ENCODE measurements at regions not wholly inside any gene's neighbourhood (a gene's known extent, or its start where the extent isn't known, plus 50 kb on each side); places are given as distances from the start of the nearest gene placed in this dataset.

- Histone ChIP-seq H3K4me3 (ENCODE audit: insufficient read depth, low read length, poor library complexity, severe bottlenecking) (no peak overlapping the region), H3K9ac (ENCODE audit: low read length) (no peak overlapping the region), H3F3A (ENCODE audit: insufficient read depth) (no peaks in the 10 kb centered on the region), H3K9me3 (ENCODE audit: insufficient read depth, low read length) (no peaks in the 10 kb centered on the region), H2AFZ (ENCODE audit: low read depth, low read length, severe bottlenecking) (no peak overlapping the region), H3K9me2 (replicated peaks; ENCODE audit: insufficient read depth, low read length) (no peaks in the 10 kb centered on the region), H3K36me3 (ENCODE audit: low read length) (no peaks in the 10 kb centered on the region), H3K27ac (ENCODE audit: low read depth, low read length) (no peak overlapping the region), H4K20me1 (ENCODE audit: low read depth, low read length) (no peaks in the 10 kb centered on the region), H3K27me3 (ENCODE audit: low read length) (no peaks in the 10 kb centered on the region), H3K79me2 (ENCODE audit: insufficient read depth, low read length) (no peaks in the 10 kb centered on the region), H3K4me2 (ENCODE audit: low read depth, low read length, poor library complexity, severe bottlenecking) (no peak overlapping the region)
- TF ChIP-seq CTCF (IDR thresholded peaks at IDR 0.05; ENCODE audit: insufficient read depth, low read length, poor library complexity, severe bottlenecking) = no peak
- TF ChIP-seq EZH2phosphoT487 (conservative IDR thresholded peaks at IDR 0.05; ENCODE audit: low read length) = no peak
These were observed 190.3 kb downstream of the ANKRD60 start for GRCh38 chr20:58038123-58038654.

- no peaks in the 10 kb centered on the region for H3K9me3 ChIP-seq (ENCODE audit: insufficient read depth, low read length)
- no peaks in the 10 kb centered on the region for H3K79me2 ChIP-seq (ENCODE audit: insufficient read depth, low read length)
- H3K27me3 ChIP-seq (ENCODE audit: low read length) = no peaks in the 10 kb centered on the region
- H3K4me2 ChIP-seq (ENCODE audit: low read depth, low read length, poor library complexity, severe bottlenecking) = no peak overlapping the region
- no peaks in the 10 kb centered on the region for H4K20me1 ChIP-seq (ENCODE audit: low read depth, low read length)
- TF ChIP-seq EZH2phosphoT487 (conservative IDR thresholded peaks at IDR 0.05; ENCODE audit: low read length) (no peak), CTCF (IDR thresholded peaks at IDR 0.05; ENCODE audit: insufficient read depth, low read length, poor library complexity, severe bottlenecking) (no peak)
- H3K9me2 ChIP-seq (replicated peaks; ENCODE audit: insufficient read depth, low read length) = no peaks in the 10 kb centered on the region
- no peak overlapping the region for H2AFZ ChIP-seq (ENCODE audit: low read depth, low read length, severe bottlenecking)
- H3K4me3 ChIP-seq (ENCODE audit: insufficient read depth, low read length, poor library complexity, severe bottlenecking) = no peak overlapping the region
- H3F3A ChIP-seq (ENCODE audit: insufficient read depth) = no peaks in the 10 kb centered on the region
- H3K27ac ChIP-seq (ENCODE audit: low read depth, low read length) = no peak overlapping the region
- H3K36me3 ChIP-seq (ENCODE audit: low read length) = no peaks in the 10 kb centered on the region
- H3K9ac ChIP-seq (ENCODE audit: low read length) = no peak overlapping the region
These were observed 190.8 kb downstream of the ANKRD60 start for GRCh38 chr20:58037631-58038030.

- no peak overlapping the region for H3K4me2 ChIP-seq (ENCODE audit: low read depth, low read length, poor library complexity, severe bottlenecking)
- H4K20me1 ChIP-seq (ENCODE audit: low read depth, low read length) = no peaks in the 10 kb centered on the region
- H3K9ac ChIP-seq (ENCODE audit: low read length) = no peak overlapping the region
- TF ChIP-seq CTCF (IDR thresholded peaks at IDR 0.05; ENCODE audit: insufficient read depth, low read length, poor library complexity, severe bottlenecking) (no peak), EZH2phosphoT487 (conservative IDR thresholded peaks at IDR 0.05; ENCODE audit: low read length) (no peak)
- no peaks in the 10 kb centered on the region for H3F3A ChIP-seq (ENCODE audit: insufficient read depth)
- H3K9me2 ChIP-seq (replicated peaks; ENCODE audit: insufficient read depth, low read length) = no peaks in the 10 kb centered on the region
- no peak overlapping the region for H2AFZ ChIP-seq (ENCODE audit: low read depth, low read length, severe bottlenecking)
- H3K36me3 ChIP-seq (ENCODE audit: low read length) = no peaks in the 10 kb centered on the region
- H3K79me2 ChIP-seq (ENCODE audit: insufficient read depth, low read length) = no peaks in the 10 kb centered on the region
- H3K9me3 ChIP-seq (ENCODE audit: insufficient read depth, low read length) = no peaks in the 10 kb centered on the region
- H3K27ac ChIP-seq (ENCODE audit: low read depth, low read length) = no peak overlapping the region
- H3K4me3 ChIP-seq (ENCODE audit: insufficient read depth, low read length, poor library complexity, severe bottlenecking) = no peak overlapping the region
- no peaks in the 10 kb centered on the region for H3K27me3 ChIP-seq (ENCODE audit: low read length)
These were observed 195.4 kb downstream of the ANKRD60 start for GRCh38 chr20:58033026-58033536.
